GM19397 (cell line): ENCODE measurements at regions not wholly inside any gene's neighbourhood (a gene's known extent, or its start where the extent isn't known, plus 50 kb on each side); places are given as distances from the start of the nearest gene placed in this dataset.

Source experiments
- ATAC-seq: cut with Tn5 transposase; IDR thresholded peaks from one replicate; pipeline ENCODE4 v1.9.1; 2021; ENCODE audit warnings: mild to moderate bottlenecking, moderate library complexity; ENCODE audit not compliant: unreplicated experiment

- no peak for ATAC-seq
These were observed 106.3 kb upstream of the ARID2 start for GRCh38 chr12:45623221-45623620.

- no peak for ATAC-seq
These were observed 105.6 kb upstream of the ARID2 start for GRCh38 chr12:45623940-45624339.

GRCh38 chr12:45626965-45627364 lies 102.5 kb upstream of the ARID2 start:
- ATAC-seq: no peak

- no peak for ATAC-seq
These were observed 102.0 kb upstream of the ARID2 start for GRCh38 chr12:45627407-45628069.

- no peak for ATAC-seq
These were observed 100.2 kb upstream of the ARID2 start for GRCh38 chr12:45629292-45629691.

GRCh38 chr12:45633733-45634132 lies 95.8 kb upstream of the ARID2 start:
- no peak for ATAC-seq

- no peak for ATAC-seq
These were observed 95.1 kb upstream of the ARID2 start for GRCh38 chr12:45634273-45634917.

GRCh38 chr12:45637242-45637641 lies 92.3 kb upstream of the ARID2 start:
- no peak for ATAC-seq

GRCh38 chr12:45637706-45638105 lies 91.8 kb upstream of the ARID2 start:
- no peak for ATAC-seq

- ATAC-seq: no peak
These were observed 91.1 kb upstream of the ARID2 start for GRCh38 chr12:45638386-45638785.

GRCh38 chr12:45644541-45644940 lies 85.0 kb upstream of the ARID2 start:
- ATAC-seq: no peak

- ATAC-seq: no peak
These were observed 82.5 kb upstream of the ARID2 start for GRCh38 chr12:45646851-45647581.

- ATAC-seq: no peak
These were observed 81.4 kb upstream of the ARID2 start for GRCh38 chr12:45648070-45648469.

GRCh38 chr12:45651029-45651428 lies 78.5 kb upstream of the ARID2 start:
- no peak for ATAC-seq

GRCh38 chr12:45654002-45654665 lies 75.4 kb upstream of the ARID2 start:
- no peak for ATAC-seq

GRCh38 chr12:45655186-45655585 lies 74.3 kb upstream of the ARID2 start:
- no peak for ATAC-seq

GRCh38 chr12:45655743-45656142 lies 73.8 kb upstream of the ARID2 start:
- no peak for ATAC-seq

- no peak for ATAC-seq
These were observed 71.5 kb upstream of the ARID2 start for GRCh38 chr12:45658020-45658419.

GRCh38 chr12:45660330-45660729 lies 69.2 kb upstream of the ARID2 start:
- no peak for ATAC-seq

- no peak for ATAC-seq
These were observed 66.1 kb upstream of the ARID2 start for GRCh38 chr12:45663455-45663854.

GRCh38 chr12:45665941-45666340 lies 63.6 kb upstream of the ARID2 start:
- no peak for ATAC-seq

GRCh38 chr12:45666396-45666795 lies 63.1 kb upstream of the ARID2 start:
- ATAC-seq: no peak
